Vagina (tissue), 2 donors: ENCODE measurements at regions not wholly inside any gene's neighbourhood (a gene's known extent, or its start where the extent isn't known, plus 50 kb on each side); places are given as distances from the start of the nearest gene placed in this dataset.

Source experiments
- CTCF ChIP-seq, 3 experiments: fragments of 450-650 bp in 2 of 3; fragments of 200-600 bp in 1 of 3; sonication (generic) in 1 of 3; IDR thresholded peaks; one replicate each; pipeline ENCODE4 v1.5.1; 2017 to 2019; ENCODE audit warnings: antibody characterized with exemption in 3 of 3, mild to moderate bottlenecking in 2 of 3, moderate library complexity in 2 of 3
- POLR2A ChIP-seq, 2 donors: fragments of 450-650 bp; IDR thresholded peaks; one replicate each; pipeline ENCODE4 v1.6.1; 2017; ENCODE audit warnings: antibody characterized with exemption in 2 of 2, mild to moderate bottlenecking in 2 of 2, moderate library complexity in 2 of 2
- POLR2AphosphoS5 ChIP-seq, 2 donors: sonication (generic); formaldehyde crosslinking; IDR thresholded peaks; one replicate each; pipeline ENCODE4 v1.9.0; 2017; ENCODE audit warnings: antibody characterized with exemption in 2 of 2, mild to moderate bottlenecking in 2 of 2, low read depth in 1 of 2; ENCODE audit not compliant: insufficient read depth in 1 of 2

- TF ChIP-seq CTCF (IDR thresholded peaks at IDR 0.05) (no peak), POLR2A (IDR thresholded peaks at IDR 0.05) (no peak), POLR2AphosphoS5 (IDR thresholded peaks at IDR 0.05; ENCODE audit: insufficient read depth in 1 of 2, low read depth in 1 of 2) (no peak)
Measured at GRCh38 chr1:81288689-81289088, 512.0 kb upstream of the ADGRL2 start.
